ENCODE measurements at regions not wholly inside any gene's neighbourhood (a gene's known extent, or its start where the extent isn't known, plus 50 kb on each side); places are given as distances from the start of the nearest gene placed in this dataset.
"Not testable (repeated sequence)": the region's sequence is repeated elsewhere in the genome, so short reads cannot be mapped to it uniquely, and the experiment has no call there.

DNA sequence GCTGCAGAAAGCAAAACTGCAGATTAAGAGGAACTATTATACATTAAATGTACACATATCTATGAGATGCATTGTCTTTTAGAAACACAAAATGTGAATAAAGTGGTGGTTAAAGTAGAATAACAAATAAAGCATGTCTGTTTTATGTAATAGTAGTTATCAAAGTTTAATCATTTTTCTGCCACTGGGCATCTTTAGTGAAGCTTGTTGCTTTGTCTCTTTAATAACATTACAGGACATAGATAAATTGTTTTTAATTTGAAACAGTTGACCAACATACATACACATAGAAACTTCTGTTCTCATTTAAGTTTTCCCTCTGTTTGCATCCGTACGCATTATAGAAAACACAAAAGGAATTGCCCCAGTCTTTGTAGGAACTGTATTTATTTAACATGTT is 1700.0 kb upstream of the ADGRL3 start:
- no peak for DNase-seq

GRCh38 chr4:59503731-59504130 is 1696.4 kb upstream of the ADGRL3 start:
- no peak for DNase-seq

GRCh38 chr4:59511809-59512208 is 1688.3 kb upstream of the ADGRL3 start:
- DNase-seq, result not testable (repeated sequence)

DNA sequence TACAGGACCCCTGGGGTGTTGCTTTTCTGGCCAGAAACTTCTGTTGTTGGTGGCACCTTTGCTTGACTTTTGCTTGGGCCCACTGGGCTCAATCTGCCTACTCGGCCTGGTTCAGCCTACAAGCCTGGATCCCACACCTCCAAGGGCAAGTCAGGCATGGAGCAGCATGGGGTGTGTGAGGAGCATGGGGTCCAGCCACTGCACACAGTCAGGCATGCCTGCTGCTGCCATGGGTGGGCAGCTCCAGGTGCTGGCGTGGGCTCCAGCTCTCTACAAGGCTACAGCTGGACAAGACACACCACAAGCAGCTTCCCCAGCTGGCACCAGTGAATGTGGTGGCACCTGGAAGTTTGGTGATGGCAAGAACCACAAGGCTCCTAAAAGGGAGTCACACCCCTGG is 1683.1 kb upstream of the ADGRL3 start:
- DNase-seq, result no peak

DNA sequence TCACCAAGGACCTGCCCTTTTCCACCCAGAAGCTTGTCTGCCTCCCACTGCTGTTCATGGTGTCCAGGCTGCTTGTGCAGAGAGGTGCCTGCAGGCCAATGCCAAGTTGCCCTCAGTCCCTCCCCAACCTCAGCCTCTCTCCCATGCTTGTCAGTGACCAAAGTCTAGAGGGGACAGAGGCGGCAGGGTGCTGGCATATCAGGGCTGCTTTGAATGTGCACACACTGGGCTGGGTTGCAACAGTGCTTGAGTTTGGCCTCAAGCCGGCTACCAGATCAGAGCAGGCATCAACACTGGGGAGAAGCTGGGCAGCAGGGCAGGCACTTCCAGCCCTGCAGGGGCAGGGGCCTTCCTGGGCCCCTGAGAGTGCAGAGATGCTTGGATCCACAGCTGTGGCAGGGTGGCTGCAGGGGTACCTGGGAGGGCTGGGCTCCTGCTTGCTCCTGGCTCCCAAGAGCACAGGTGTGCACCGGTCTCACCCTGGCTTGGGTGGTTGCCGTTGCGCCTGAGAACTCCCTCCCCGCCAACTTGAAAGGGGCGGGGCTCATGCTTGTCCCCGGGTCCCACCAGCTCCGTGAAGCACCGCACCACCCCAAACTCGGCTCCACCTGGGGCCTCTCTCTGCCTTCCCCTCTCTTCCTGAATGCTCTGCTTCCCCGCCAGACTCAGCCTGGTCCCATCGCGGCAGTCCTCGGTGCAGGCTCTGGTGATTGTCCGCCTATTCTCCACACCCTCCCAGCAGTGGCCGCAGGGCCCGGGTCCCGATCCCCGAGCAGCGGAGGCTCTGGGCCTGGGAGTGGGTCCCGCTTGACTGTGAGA is 1681.9 kb upstream of the ADGRL3 start:
- no peak for DNase-seq

DNA sequence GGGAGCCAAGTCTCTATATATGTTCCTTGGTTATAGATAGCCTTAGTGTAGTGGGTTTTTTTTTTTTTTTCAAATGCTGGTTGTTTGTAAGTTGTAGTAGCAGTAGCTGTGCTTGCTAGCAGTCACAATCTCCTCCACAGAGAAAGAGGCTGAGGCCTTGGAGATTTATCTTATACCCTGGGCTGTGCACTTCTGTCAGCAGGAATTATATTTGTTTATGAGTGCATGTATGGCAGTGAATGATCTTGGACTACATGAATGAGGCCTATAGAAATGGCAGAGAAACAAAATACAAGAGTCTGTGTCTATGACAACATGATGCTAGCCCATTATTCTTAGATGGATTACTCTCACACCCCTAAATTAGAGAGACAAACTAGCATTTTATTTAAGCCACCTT is 1674.2 kb upstream of the ADGRL3 start:
- DNase-seq, result no peak

DNA sequence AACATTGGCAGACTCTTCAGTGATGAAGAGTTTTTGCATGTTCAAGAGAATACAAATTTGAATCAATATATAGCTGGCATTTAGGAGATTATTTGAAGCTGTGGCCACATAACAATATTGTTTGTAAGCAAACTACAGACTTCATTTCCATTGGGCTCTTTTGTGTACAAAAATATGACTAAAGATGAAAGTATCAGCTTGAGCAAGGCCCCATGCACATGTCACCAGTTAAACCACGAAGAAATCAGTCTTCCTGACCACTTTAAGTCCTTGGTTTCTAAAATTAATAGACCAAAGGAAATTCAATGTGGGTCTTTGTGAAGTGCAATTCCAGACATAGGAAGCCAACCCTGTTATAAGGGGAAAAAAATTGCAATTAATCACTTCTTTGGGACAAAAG is 1664.6 kb upstream of the ADGRL3 start:
- no peak for DNase-seq

DNA sequence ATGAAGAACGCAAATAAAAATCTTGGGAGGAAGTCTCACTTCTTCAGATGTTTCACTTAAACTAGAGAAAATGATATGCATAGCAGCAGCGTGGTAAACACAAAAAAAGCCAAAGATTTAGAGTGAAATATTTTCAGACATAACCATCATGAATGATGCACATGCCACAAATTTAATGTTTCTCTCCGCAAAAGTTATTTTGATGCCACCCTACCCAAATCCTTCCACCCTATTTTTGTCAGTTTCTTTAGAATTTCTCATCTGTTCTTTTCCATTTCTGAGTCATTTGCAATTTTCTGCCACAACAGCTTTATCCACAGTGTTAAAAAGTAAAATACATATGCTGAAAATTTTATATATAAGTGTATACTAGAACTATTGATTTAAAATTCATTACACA is 1663.7 kb upstream of the ADGRL3 start:
- no peak for DNase-seq

GRCh38 chr4:59537246-59537886 is 1662.8 kb upstream of the ADGRL3 start:
- DNase-seq, result no peak

- no peak for DNase-seq
These were observed 1660.7 kb upstream of the ADGRL3 start for GRCh38 chr4:59539401-59539800.

DNA sequence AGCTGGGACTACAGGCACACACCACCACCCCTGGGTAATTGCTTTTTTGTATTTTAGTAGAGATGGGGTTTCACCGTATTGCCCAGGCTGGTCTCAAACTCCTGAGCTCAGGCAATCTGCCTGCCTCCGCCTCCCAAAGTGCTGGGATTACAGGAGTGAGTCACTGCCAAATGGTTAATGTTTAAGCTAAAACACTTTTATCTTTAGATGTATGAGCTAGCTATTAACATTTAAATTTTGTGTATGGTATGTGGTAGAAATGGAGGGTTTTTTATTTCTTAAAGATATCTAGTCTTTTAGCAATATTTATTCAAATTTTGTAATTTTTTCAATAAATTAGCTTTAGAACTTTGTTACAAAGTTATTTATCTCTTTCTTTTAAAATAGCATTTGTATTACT is 1659.8 kb upstream of the ADGRL3 start:
- DNase-seq, result peak; percentile 4

DNA sequence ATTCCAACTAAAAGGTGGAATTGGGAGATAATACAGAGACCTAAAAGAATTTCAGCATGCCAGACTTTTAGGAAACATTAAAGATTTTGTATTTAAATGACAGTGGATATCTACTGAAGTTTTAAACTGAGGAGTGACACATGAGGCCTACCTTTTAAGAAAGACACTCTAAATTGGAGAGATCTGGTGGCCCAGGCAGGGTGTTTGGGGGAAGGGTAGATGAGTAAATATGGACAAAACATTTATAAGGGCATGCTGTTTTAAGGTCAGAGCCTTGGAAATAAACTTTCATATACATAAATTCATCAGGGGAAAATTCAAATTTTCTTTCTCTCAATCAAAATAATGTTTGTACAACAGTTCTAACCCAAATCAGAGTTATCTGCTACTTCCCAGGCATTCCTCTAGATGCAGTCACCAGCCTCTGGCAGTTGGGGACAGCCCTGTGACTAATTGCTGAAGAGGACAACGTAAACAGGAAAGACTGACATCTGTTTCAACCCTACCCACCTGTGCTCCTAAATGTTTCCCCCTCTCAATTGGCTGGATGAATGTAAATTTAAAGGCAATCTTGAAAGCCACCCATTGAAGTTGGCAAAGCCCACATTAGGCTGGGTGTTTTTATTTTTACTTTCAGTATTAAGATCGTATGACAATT is 1646.9 kb upstream of the ADGRL3 start:
- DNase-seq, result no peak

GRCh38 chr4:59553721-59554091 is 1646.4 kb upstream of the ADGRL3 start:
- DNase-seq, result no peak

- DNase-seq, result not testable (repeated sequence)
These were observed 1643.9 kb upstream of the ADGRL3 start for GRCh38 chr4:59556191-59556590.

DNA sequence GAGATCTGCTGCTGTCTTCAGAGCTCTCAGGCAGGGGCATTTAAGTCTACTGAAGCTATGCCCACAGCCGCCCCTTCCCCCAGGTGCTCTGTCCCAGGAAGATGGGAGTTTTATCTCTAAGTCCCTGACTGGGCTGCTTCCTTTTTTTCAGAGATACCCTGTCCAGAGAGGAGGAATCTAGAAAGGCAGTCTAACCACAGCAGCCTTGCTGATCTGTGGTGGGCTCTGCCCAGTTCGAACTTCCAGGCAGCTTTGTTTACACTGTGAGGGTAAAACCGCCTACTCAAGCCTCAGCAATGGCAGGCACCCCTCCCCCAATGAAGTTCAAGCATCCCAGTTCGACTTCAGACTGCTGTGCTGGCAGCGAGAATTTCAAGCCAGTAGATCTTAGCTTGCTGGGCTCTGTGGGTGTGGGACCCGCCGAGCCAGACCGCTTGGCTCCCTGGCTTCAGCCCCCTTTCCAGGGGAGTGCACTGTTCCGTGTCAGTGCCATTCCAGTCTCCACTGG is 1639.9 kb upstream of the ADGRL3 start:
- not testable (repeated sequence) for DNase-seq

DNA sequence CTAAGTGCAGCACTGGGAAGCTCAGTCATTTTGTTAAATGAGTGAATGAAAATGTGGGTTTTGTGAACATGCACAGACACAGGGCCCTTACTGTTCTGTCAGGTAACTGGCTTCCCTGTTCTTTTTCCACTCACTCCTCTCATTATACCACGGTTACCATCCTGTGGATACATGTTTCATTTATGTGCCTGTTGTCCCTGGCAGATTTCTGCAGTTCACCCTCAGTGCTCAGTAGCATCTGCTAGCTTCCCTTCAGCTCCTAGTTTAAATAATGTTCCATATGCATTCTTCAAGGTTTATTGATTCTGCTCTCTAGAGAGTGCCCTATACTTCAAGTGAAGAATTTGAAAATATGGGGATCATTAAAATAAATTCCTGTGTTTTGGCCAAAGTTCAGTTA is 1634.3 kb upstream of the ADGRL3 start:
- DNase-seq, result no peak

DNA sequence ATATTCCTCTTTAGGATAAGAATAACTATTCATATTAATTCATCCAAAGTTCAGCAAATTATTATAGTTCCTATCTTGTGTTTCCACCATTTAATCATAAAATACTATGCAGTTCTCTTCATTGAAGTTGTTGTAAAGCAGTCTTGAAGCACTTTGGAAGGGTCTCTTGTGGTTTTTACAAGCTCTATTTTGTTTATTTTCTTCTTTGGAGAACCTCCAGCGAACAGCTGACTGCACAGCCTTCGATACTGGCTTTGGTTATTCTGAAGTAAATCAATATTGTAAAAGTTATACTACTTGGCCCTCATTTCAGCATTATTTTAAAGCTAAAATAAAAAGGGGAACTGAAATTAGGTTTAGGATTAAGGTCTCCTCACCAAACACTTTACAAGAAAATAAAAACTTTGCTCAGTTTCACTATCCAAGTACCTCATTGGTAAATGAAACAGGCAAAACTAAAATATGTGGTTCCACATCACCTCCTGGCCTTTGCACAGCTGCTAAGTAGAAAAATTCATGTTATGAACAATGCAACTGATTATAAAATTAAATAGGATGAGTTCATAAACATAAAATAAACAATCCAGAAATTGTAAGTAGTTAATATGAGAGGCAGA is 1629.2 kb upstream of the ADGRL3 start:
- no peak for DNase-seq

DNA sequence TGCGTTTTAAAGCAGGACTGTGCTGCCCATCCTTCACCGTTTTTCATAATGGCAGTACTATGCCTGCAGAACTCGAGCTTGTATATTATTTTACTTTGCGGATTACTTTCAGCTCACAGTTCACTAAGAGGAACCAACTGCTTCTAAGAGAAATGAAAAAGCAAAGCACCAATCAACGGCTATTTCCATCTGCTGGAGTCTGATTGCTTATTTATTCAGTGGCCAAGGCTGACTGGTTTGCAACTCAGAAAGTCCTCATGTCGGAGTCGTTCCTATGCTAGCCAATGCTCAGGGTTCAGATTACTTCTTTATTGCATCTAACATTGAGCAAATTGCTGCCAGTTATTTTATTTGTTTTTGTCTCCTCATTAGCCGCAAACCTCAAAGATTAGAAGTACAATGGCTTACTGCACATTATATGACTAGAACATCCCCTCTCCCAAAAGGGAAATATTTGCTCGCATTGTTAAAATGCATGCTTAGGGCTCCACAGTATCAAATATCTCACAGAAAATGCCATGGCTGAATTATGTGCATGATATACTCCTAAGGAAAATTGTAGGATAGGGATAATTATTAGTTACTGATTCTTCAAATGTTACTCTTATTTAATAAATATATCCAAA is 1628.2 kb upstream of the ADGRL3 start:
- DNase-seq, result no peak

- no peak for DNase-seq
These were observed 1616.1 kb upstream of the ADGRL3 start for GRCh38 chr4:59583845-59584568.

GRCh38 chr4:59597536-59598329 is 1602.4 kb upstream of the ADGRL3 start:
- DNase-seq, result no peak

GRCh38 chr4:59598330-59598618 is 1601.9 kb upstream of the ADGRL3 start:
- no peak for DNase-seq

Measured in renal pelvis (tissue), 1 donor.